HG02623 (cell line): ENCODE measurements at regions not wholly inside any gene's neighbourhood (a gene's known extent, or its start where the extent isn't known, plus 50 kb on each side); places are given as distances from the start of the nearest gene placed in this dataset.

Source experiments
- ATAC-seq: cut with Tn5 transposase; IDR thresholded peaks from one replicate; pipeline ENCODE4 v1.9.1; 2021; ENCODE audit warnings: moderate library complexity; ENCODE audit not compliant: unreplicated experiment

GRCh38 chr3:18501679-18502343 is 76.7 kb upstream of the SATB1 start:
- no peak for ATAC-seq

DNA sequence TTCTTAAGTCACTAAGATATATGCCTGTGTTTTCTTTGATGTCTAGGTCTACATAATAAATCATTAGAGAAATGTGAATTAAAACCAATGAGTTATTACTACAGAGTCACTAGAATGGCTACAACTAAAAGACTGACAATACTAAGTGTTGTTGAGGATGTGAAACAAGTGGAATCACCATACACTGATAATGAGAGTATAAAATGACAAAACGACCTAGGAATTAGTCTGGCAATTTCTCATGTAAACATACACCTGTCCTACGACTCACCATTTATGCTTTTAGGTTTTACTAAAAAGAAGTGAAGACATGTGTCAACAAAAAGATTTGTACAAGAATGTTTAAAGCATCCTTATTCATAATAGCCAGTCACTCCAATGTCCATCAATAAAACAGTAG is 75.2 kb upstream of the SATB1 start:
- no peak for ATAC-seq

GRCh38 chr3:18499301-18499700 is 74.2 kb upstream of the SATB1 start:
- peak; percentile 80 for ATAC-seq

- no peak for ATAC-seq
These were observed 69.1 kb upstream of the SATB1 start for GRCh38 chr3:18494251-18494650.

GRCh38 chr3:18489939-18490338 is 64.8 kb upstream of the SATB1 start:
- ATAC-seq = no peak

GRCh38 chr3:18483226-18483625 is 58.1 kb upstream of the SATB1 start:
- ATAC-seq = no peak

DNA sequence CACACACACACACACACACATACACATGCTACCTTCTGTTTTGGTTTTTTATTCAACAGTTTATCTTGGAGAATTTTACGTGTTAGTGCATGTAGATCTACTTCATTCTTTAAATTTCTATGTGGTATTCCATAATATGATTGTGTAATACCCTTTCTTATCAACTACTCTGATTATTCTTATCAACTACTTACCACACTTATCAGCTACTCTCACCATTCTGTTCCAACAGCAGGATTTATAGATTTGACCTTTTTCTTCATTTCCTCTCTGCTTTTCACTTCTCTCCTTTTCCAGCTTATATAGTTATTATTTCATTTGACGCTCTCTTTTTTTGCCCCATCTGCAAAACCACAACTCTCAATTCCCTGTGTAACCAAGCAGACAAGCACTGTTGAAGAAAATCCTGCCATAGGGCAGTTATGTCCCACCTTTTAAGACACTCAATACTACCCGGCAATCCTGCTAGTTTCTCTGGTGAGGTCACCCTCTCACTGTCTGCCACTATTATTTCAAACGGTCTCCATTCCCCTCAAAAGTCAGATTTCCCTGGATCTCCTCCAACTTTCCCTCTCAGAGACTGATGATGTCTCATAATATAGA is 56.9 kb upstream of the SATB1 start:
- ATAC-seq = no peak

DNA sequence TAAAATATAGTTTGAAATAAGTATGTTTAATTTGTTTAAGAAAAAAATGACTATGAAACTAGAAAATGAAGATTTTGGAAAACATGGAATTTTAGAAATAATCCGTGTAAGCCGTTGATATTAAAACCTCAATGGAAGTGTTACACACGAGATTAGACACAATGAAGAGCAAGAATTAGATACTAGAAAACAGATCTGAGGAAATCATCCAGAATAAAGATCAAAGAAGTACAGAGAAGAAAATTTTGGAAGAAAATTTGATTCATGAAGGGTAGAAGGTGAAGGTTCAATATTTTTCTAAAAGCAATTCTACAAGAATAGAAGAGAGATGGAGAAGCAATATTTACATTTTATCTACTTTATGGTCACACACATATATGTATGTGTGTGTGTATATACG is 52.5 kb upstream of the SATB1 start:
- no peak for ATAC-seq
